Hepatocyte (in vitro differentiated cells): ENCODE measurements at regions not wholly inside any gene's neighbourhood (a gene's known extent, or its start where the extent isn't known, plus 50 kb on each side); places are given as distances from the start of the nearest gene placed in this dataset.

Experiments used
- DNase-seq: peaks from one replicate; pipeline ENCODE4 v3.0.0-alpha.2; 2016; ENCODE audit warnings: low spot score
- H2AFZ ChIP-seq: fragments of 200-600 bp; sonication (generic); 2 replicates; pipeline ENCODE4 v1.6.0; 2016; ENCODE audit warnings: antibody characterized with exemption, mild to moderate bottlenecking
- H3K27ac ChIP-seq: fragments of 200-600 bp; sonication (generic); 2 replicates; pipeline ENCODE4 v1.5.1; 2016; ENCODE audit warnings: mild to moderate bottlenecking
- H3K27me3 ChIP-seq: fragments of 200-600 bp; sonication (generic); 2 replicates; pipeline ENCODE4 v1.6.1; 2016
- H3K36me3 ChIP-seq: fragments of 200-600 bp; sonication (generic); replicated peaks from 2 replicates; pipeline ENCODE4 v1.5.1; 2016; ENCODE audit warnings: low read depth; ENCODE audit not compliant: insufficient read depth
- H3K4me1 ChIP-seq: fragments of 200-600 bp; sonication (generic); 2 replicates; pipeline ENCODE4 v1.5.1; 2016; ENCODE audit warnings: mild to moderate bottlenecking, moderate library complexity; ENCODE audit not compliant: insufficient read depth
- H3K4me2 ChIP-seq: fragments of 200-600 bp; sonication (generic); 2 replicates; pipeline ENCODE4 v1.6.0; 2016
- H3K4me3 ChIP-seq: fragments of 200-600 bp; sonication (generic); 2 replicates; pipeline ENCODE4 v1.5.1; 2016; ENCODE audit warnings: mild to moderate bottlenecking
- H3K79me2 ChIP-seq: fragments of 200-600 bp; sonication (generic); 2 replicates; pipeline ENCODE4 v1.6.0; 2017; ENCODE audit warnings: mild to moderate bottlenecking
- H3K9me2 ChIP-seq: fragments of 200-600 bp; sonication (generic); replicated peaks from 2 replicates; pipeline ENCODE4 v1.6.0; 2017; ENCODE audit warnings: mild to moderate bottlenecking; ENCODE audit not compliant: insufficient read depth
- H3K9me3 ChIP-seq: fragments of 200-600 bp; sonication (generic); 2 replicates; pipeline ENCODE4 v1.5.1; 2016; ENCODE audit warnings: low read depth, mild to moderate bottlenecking
- H4K20me1 ChIP-seq: fragments of 200-600 bp; sonication (generic); 2 replicates; pipeline ENCODE4 v1.6.0; 2016; ENCODE audit warnings: mild to moderate bottlenecking; ENCODE audit not compliant: insufficient read depth, poor library complexity, severe bottlenecking
- CTCF ChIP-seq: fragments of 200-600 bp; sonication (generic); IDR thresholded peaks from 2 replicates; pipeline ENCODE4 v1.5.1; 2016; ENCODE audit warnings: antibody characterized with exemption, mild to moderate bottlenecking; ENCODE audit not compliant: poor library complexity
- EZH2 ChIP-seq: fragments of 200-600 bp; sonication (generic); IDR thresholded peaks from 2 replicates; pipeline ENCODE4 v1.6.1; 2016; ENCODE audit warnings: antibody characterized with exemption, mild to moderate bottlenecking, borderline replicate concordance
- EZH2phosphoT487 ChIP-seq: fragments of 200-600 bp; sonication (generic); IDR thresholded peaks from one replicate; pipeline ENCODE4 v1.6.1; 2018; ENCODE audit warnings: antibody characterized with exemption, mild to moderate bottlenecking, low read depth, moderate library complexity; ENCODE audit not compliant: unreplicated experiment, severe bottlenecking
- WGBS: methylation state at CpG from one replicate; pipeline ENCODE4 v1.1.6; 2016; ENCODE audit warnings: low lambda C conversion rate; ENCODE audit errors: missing lambda C conversion rate; 5-methylcytosine and 5-hydroxymethylcytosine counted together

- H4K20me1 ChIP-seq: no peaks in the 10 kb centered on the region
- no peak overlapping the region for H3K4me3 ChIP-seq
- TF ChIP-seq CTCF (no peak), EZH2phosphoT487 (no peak), EZH2 (no peak)
- no peaks in the 10 kb centered on the region for H3K9me2 ChIP-seq
- 96% methylated on average over 1 of the region's 1 CpG for WGBS
- H3K4me1 ChIP-seq: no peaks in the 10 kb centered on the region
- no peak overlapping the region for H3K4me2 ChIP-seq
- H3K27me3 ChIP-seq: no peaks in the 10 kb centered on the region
- H3K79me2 ChIP-seq: no peaks in the 10 kb centered on the region
- no peaks in the 10 kb centered on the region for H3K36me3 ChIP-seq
- H2AFZ ChIP-seq: no peak overlapping the region
- H3K27ac ChIP-seq: no peak overlapping the region
- no peak for DNase-seq
- no peaks in the 10 kb centered on the region for H3K9me3 ChIP-seq
These were observed 150.7 kb upstream of the SFRP2 start for GRCh38 chr4:153939570-153939969.

GRCh38 chr4:153938994-153939393 lies 150.1 kb upstream of the SFRP2 start:
- H3K79me2 ChIP-seq: no peaks in the 10 kb centered on the region
- H3K4me1 ChIP-seq: no peaks in the 10 kb centered on the region
- H3K27me3 ChIP-seq: no peaks in the 10 kb centered on the region
- H2AFZ ChIP-seq: no peak overlapping the region
- WGBS: 98% methylated on average over 4 of the region's 4 CpGs
- no peak for DNase-seq
- H4K20me1 ChIP-seq: no peaks in the 10 kb centered on the region
- no peaks in the 10 kb centered on the region for H3K9me3 ChIP-seq
- TF ChIP-seq EZH2phosphoT487 (no peak), CTCF (no peak), EZH2 (no peak)
- no peak overlapping the region for H3K4me3 ChIP-seq
- no peak overlapping the region for H3K27ac ChIP-seq
- no peaks in the 10 kb centered on the region for H3K36me3 ChIP-seq
- no peak overlapping the region for H3K4me2 ChIP-seq
- no peaks in the 10 kb centered on the region for H3K9me2 ChIP-seq

GRCh38 chr4:153937289-153937688 lies 148.4 kb upstream of the SFRP2 start:
- Histone ChIP-seq H3K4me1 (no peaks in the 10 kb centered on the region), H3K4me2 (no peak overlapping the region), H4K20me1 (no peaks in the 10 kb centered on the region), H3K27ac (no peak overlapping the region), H3K4me3 (no peak overlapping the region), H3K27me3 (no peaks in the 10 kb centered on the region), H3K79me2 (no peaks in the 10 kb centered on the region), H3K36me3 (no peaks in the 10 kb centered on the region), H2AFZ (no peak overlapping the region), H3K9me3 (no peaks in the 10 kb centered on the region), H3K9me2 (no peaks in the 10 kb centered on the region)
- no peak for DNase-seq
- WGBS: 54% methylated on average over 4 of the region's 4 CpGs
- TF ChIP-seq EZH2phosphoT487 (no peak), CTCF (no peak), EZH2 (no peak)

DNA sequence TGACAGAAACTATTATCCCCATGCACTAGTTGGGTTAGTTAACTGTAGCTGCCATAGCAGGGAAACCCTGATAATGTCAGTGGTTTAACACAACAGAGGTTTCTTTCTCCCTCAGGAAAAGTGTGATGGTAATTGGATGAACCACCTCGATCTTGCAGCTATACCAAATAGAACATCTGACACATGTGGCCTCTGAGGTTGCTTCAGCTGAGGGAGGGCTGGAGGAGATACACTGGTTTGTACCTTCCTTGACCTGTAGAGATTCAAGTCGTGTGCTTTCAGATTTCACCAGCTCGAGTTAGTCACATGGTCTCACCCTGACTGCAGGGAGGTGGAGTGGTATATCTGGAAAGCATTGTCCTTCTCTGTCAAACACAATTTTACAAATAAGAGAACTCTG lies 147.2 kb upstream of the SFRP2 start:
- H3K9me2 ChIP-seq: no peaks in the 10 kb centered on the region
- no peaks in the 10 kb centered on the region for H3K79me2 ChIP-seq
- H3K36me3 ChIP-seq: no peaks in the 10 kb centered on the region
- no peaks in the 10 kb centered on the region for H4K20me1 ChIP-seq
- 42% methylated on average over 3 of the region's 3 CpGs for WGBS
- no peak overlapping the region for H3K27ac ChIP-seq
- no peaks in the 10 kb centered on the region for H3K4me1 ChIP-seq
- H3K4me2 ChIP-seq: no peak overlapping the region
- no peak overlapping the region for H2AFZ ChIP-seq
- TF ChIP-seq EZH2 (no peak), CTCF (no peak), EZH2phosphoT487 (no peak)
- no peak overlapping the region for H3K4me3 ChIP-seq
- H3K27me3 ChIP-seq: no peaks in the 10 kb centered on the region
- no peak for DNase-seq
- no peaks in the 10 kb centered on the region for H3K9me3 ChIP-seq
